HCT116 (cell line): ENCODE measurements at regions not wholly inside any gene's neighbourhood (a gene's known extent, or its start where the extent isn't known, plus 50 kb on each side); places are given as distances from the start of the nearest gene placed in this dataset.

Experiments used
- ATAC-seq: fragments of 200-7000 bp; cut with Tn5 transposase; 2 replicates; pipeline ENCODE4 v1.9.1; 2020; ENCODE audit warnings: mild to moderate bottlenecking, moderate library complexity
- BruUV-seq: library from RNA; stranded (reverse); fragments of 400-500 nt; replicated peaks from 2 replicates; lab custom pipeline; 2021; lab: Mats Ljungman, UMichigan
- CTCF ChIA-PET: fragments of 300-600 bp; sonication (Branson Sonifier 250); formaldehyde crosslinking; loops from one replicate; lab custom pipeline; 2021; ENCODE audit warnings: antibody characterized with exemption; lab: Charles Lee
- POLR2A ChIA-PET: fragments of 300-600, 350-600 bp; sonication (Branson Sonifier 250); formaldehyde crosslinking; loops from one replicate; lab custom pipeline; 2021; ENCODE audit warnings: antibody characterized with exemption; lab: Charles Lee
- RAD21 ChIA-PET, 2 experiments: fragments of 300-600 bp; sonication (Branson Sonifier 250); formaldehyde crosslinking; loops; one replicate each; lab custom pipeline; 2023; ENCODE audit warnings: low total read pairs in 2 of 2; ENCODE audit not compliant: uncharacterized antibody in 2 of 2, unreplicated experiment in 2 of 2, low non-redundant PET in 1 of 2; lab: Charles Lee
- DNase-seq: peaks from one replicate; pipeline ENCODE4 v3.0.0-alpha.2; 2010; ENCODE audit warnings: low read depth, low spot score
- H2AFZ ChIP-seq: fragments of 200-600 bp; shearing (Covaris generic), sonication (generic); 2 replicates; pipeline ENCODE4 v1.6.1; 2017; ENCODE audit warnings: low read depth, mixed run types, mixed read lengths, antibody characterized with exemption, low read length; ENCODE audit not compliant: poor library complexity, severe bottlenecking
- H3K27ac ChIP-seq: 2 replicates; pipeline ENCODE4 v1.5.1; 2012; ENCODE audit warnings: low read depth, low read length
- H3K27me3 ChIP-seq: fragments of 200-600 bp; sonication (generic); 2 replicates; pipeline ENCODE4 v1.6.1; 2016; ENCODE audit warnings: mixed run types, low read length, mixed read lengths; ENCODE audit not compliant: insufficient read depth
- H3K36me3 ChIP-seq, 2 experiments: fragments of 200-500 bp in 1 of 2; fragments of 200-600 bp in 1 of 2; sonication (Bioruptor generic) in 1 of 2; sonication (generic) in 1 of 2; 2 replicates each; pipeline versions ENCODE4 v1.5.1 to v1.6.1; 2014 to 2016; ENCODE audit warnings: low read length in 2 of 2, inconsistent platforms in 1 of 2, mixed read lengths in 1 of 2, mixed run types in 1 of 2; ENCODE audit not compliant: insufficient read depth in 2 of 2, control insufficient read depth in 1 of 2
- H3K4me1 ChIP-seq, 2 experiments: fragments of 200-600 bp in 1 of 2; sonication (generic) in 1 of 2; 2 replicates each; pipeline versions ENCODE4 v1.5.1 to v1.6.1; 2012 to 2017; ENCODE audit warnings: low read length in 2 of 2, inconsistent platforms in 1 of 2, mild to moderate bottlenecking in 1 of 2, mixed read lengths in 1 of 2, mixed run types in 1 of 2, moderate library complexity in 1 of 2; ENCODE audit not compliant: insufficient read depth in 2 of 2, control insufficient read depth in 1 of 2
- H3K4me2 ChIP-seq: fragments of 200-600 bp; sonication (generic); 2 replicates; pipeline ENCODE4 v1.6.1; 2017; ENCODE audit warnings: mixed run types, low read length, mixed read lengths
- H3K4me3 ChIP-seq, 2 experiments: fragments of 200-600 bp in 1 of 2; sonication (generic) in 1 of 2; replicated peaks in 1 of 2; 2 replicates each; pipeline ENCODE4 v1.5.1; 2011 to 2016; ENCODE audit warnings: low read length in 2 of 2, control low read depth in 1 of 2, low read depth in 1 of 2, mild to moderate bottlenecking in 1 of 2, mixed read lengths in 1 of 2, mixed run types in 1 of 2
- H3K79me2 ChIP-seq: fragments of 200-600 bp; sonication (generic); 2 replicates; pipeline ENCODE4 v1.6.1; 2017; ENCODE audit warnings: mild to moderate bottlenecking, mixed run types, low read length, moderate library complexity, mixed read lengths; ENCODE audit not compliant: insufficient read depth
- H3K9ac ChIP-seq: fragments of 200-600 bp; sonication (generic); 2 replicates; pipeline ENCODE4 v1.6.1; 2016; ENCODE audit warnings: low read length, mixed read lengths
- H3K9me2 ChIP-seq: fragments of 200-600 bp; sonication (generic), shearing (Covaris generic); 2 replicates; pipeline ENCODE4 v1.6.1; 2017; ENCODE audit warnings: mixed run types, mild to moderate bottlenecking, moderate library complexity; ENCODE audit not compliant: insufficient read depth
- H3K9me3 ChIP-seq, 2 experiments: fragments of 200-500 bp in 1 of 2; fragments of 200-600 bp in 1 of 2; sonication (Bioruptor generic) in 1 of 2; sonication (generic) in 1 of 2; 2 replicates each; pipeline ENCODE4 v1.6.1; 2014 to 2017; ENCODE audit warnings: low read length in 2 of 2, mixed read lengths in 2 of 2, inconsistent platforms in 1 of 2, low read depth in 1 of 2, mild to moderate bottlenecking in 1 of 2, mixed run types in 1 of 2, moderate library complexity in 1 of 2; ENCODE audit not compliant: control insufficient read depth in 1 of 2, insufficient read depth in 1 of 2
- H4K20me1 ChIP-seq: fragments of 200-600 bp; sonication (generic), shearing (Covaris generic); 2 replicates; pipeline ENCODE4 v1.6.1; 2017; ENCODE audit warnings: mixed run types, mild to moderate bottlenecking, moderate library complexity; ENCODE audit not compliant: insufficient read depth
- CBX3 ChIP-seq: IDR thresholded peaks from 2 replicates; pipeline ENCODE4 v1.6.1; 2012; ENCODE audit warnings: low read depth
- CTCF ChIP-seq, 3 experiments: fragments of 200-600 bp in 1 of 3; sonication (generic) in 1 of 3; IDR thresholded peaks in 2 of 3; conservative IDR thresholded peaks in 1 of 3; 2 replicates each; pipeline ENCODE4 v1.5.1; 2012 to 2017; ENCODE audit warnings: low read depth in 2 of 3, low read length in 2 of 3, antibody characterized with exemption in 1 of 3, borderline replicate concordance in 1 of 3, control low read depth in 1 of 3, mild to moderate bottlenecking in 1 of 3, mixed read lengths in 1 of 3, mixed run types in 1 of 3, moderate library complexity in 1 of 3; ENCODE audit not compliant: insufficient read depth in 1 of 3
- EGR1 ChIP-seq: IDR thresholded peaks from 2 replicates; pipeline ENCODE4 v1.6.1; 2012; ENCODE audit warnings: low read depth
- MAX ChIP-seq: IDR thresholded peaks from 2 replicates; pipeline ENCODE4 v1.6.1; 2012
- RAD21 ChIP-seq: IDR thresholded peaks from 2 replicates; pipeline ENCODE4 v1.6.1; 2012; ENCODE audit warnings: low read depth, mild to moderate bottlenecking
- REST ChIP-seq: IDR thresholded peaks from 2 replicates; pipeline ENCODE4 v1.6.1; 2012; ENCODE audit warnings: low read depth
- intact Hi-C: fragments of 100-400 bp; cut with micrococcal nuclease; formaldehyde crosslinking; loops from 2 replicates; pipeline ENCODE4 v1.10.0; 2022

GRCh38 chr12:125856896-125857295 lies 791.7 kb downstream of the AACS start:
- no peaks in the 10 kb centered on the region for H3K4me1 ChIP-seq
- ATAC-seq, result no peak
- TF ChIP-seq CTCF (IDR thresholded peaks at IDR 0.05 in 2 of 3, conservative IDR thresholded peaks at IDR 0.05 in 1 of 3; ENCODE audit: borderline replicate concordance in 1 of 3, insufficient read depth in 1 of 3, low read depth in 2 of 3, low read length in 2 of 3) (no peak), MAX (no peak), EGR1 (no peak), REST (no peak), CBX3 (no peak), RAD21 (no peak)
- ChIA-PET RAD21 (no interaction called here), CTCF (no interaction called here), POLR2A (no interaction called here)
- no peak overlapping the region for H3K27ac ChIP-seq
- no peaks in the 10 kb centered on the region for H3K79me2 ChIP-seq
- H3K9me2 ChIP-seq, result no peaks in the 10 kb centered on the region
- no peak overlapping the region for H3K9ac ChIP-seq
- no peaks in the 10 kb centered on the region for H3K27me3 ChIP-seq
- H3K4me3 ChIP-seq, result no peak overlapping the region
- no peaks in the 10 kb centered on the region for H4K20me1 ChIP-seq
- DNase-seq, result no peak
- H3K9me3 ChIP-seq, result peaks cover 0 to 7% of the 10 kb centered on the region in 2 experiments; a peak in 2 of 4 replicates
- H3K36me3 ChIP-seq, result no peaks in the 10 kb centered on the region
- intact Hi-C loops, result no loop called here
- no peak overlapping the region for H2AFZ ChIP-seq
- no TSS peak for BruUV-seq
- H3K4me2 ChIP-seq, result no peak overlapping the region
